H4 (cell line): ENCODE measurements at regions not wholly inside any gene's neighbourhood (a gene's known extent, or its start where the extent isn't known, plus 50 kb on each side); places are given as distances from the start of the nearest gene placed in this dataset.

ENCODE experiments used
- DNase-seq: peaks from one replicate; pipeline ENCODE4 v3.0.0-alpha.2; 2015; ENCODE audit warnings: low spot score

- DNase-seq = peak; percentile 57
Observed at GRCh38 chr7:96410126-96410839, 88.4 kb upstream of the SLC25A13 start.

GRCh38 chr7:96408881-96409280 lies 87.0 kb upstream of the SLC25A13 start:
- no peak for DNase-seq

- DNase-seq = no peak
Observed at GRCh38 chr7:96407427-96407826, 85.5 kb upstream of the SLC25A13 start.

- no peak for DNase-seq
Observed at GRCh38 chr7:96402913-96403312, 81.0 kb upstream of the SLC25A13 start.

- DNase-seq = no peak
Observed at GRCh38 chr7:96401200-96401599, 79.3 kb upstream of the SLC25A13 start.

- no peak for DNase-seq
Observed at GRCh38 chr7:96400518-96400917, 78.6 kb upstream of the SLC25A13 start.

GRCh38 chr7:96400001-96400400 lies 78.1 kb upstream of the SLC25A13 start:
- DNase-seq = no peak

GRCh38 chr7:96397936-96398598 lies 76.2 kb upstream of the SLC25A13 start:
- DNase-seq = no peak

GRCh38 chr7:96388620-96389383 lies 66.9 kb upstream of the SLC25A13 start:
- DNase-seq = peak; percentile 77

- peak; percentile 32 for DNase-seq
Observed at GRCh38 chr7:96388166-96388565, 66.3 kb upstream of the SLC25A13 start.

- DNase-seq = no peak
Observed at GRCh38 chr7:96380111-96380512, 58.2 kb upstream of the SLC25A13 start.

GRCh38 chr7:96377399-96377798 lies 55.5 kb upstream of the SLC25A13 start:
- no peak for DNase-seq
